GM23338 (cell line): ENCODE measurements at regions not wholly inside any gene's neighbourhood (a gene's known extent, or its start where the extent isn't known, plus 50 kb on each side); places are given as distances from the start of the nearest gene placed in this dataset.
A peak's percentile ranks its signal among the peaks of the same experiment; 100 is the strongest.

Experiments
- ATAC-seq: fragments of 200-7000 bp; cut with Tn5 transposase; 3 replicates; pipeline ENCODE4 v1.9.1; 2020
- DNase-seq: peaks from one replicate; pipeline ENCODE4 v3.0.0-alpha.2; 2015; ENCODE audit warnings: low spot score
- H2AFZ ChIP-seq: fragments of 200-600 bp; sonication (generic); 2 replicates; pipeline ENCODE4 v1.8.0; 2016; ENCODE audit warnings: antibody characterized with exemption, mild to moderate bottlenecking, moderate library complexity
- H3F3A ChIP-seq: fragments of 200-600 bp; sonication (generic); replicated peaks from 2 replicates; pipeline ENCODE4 v1.8.0; 2017; ENCODE audit warnings: antibody characterized with exemption, mixed run types, low read depth
- H3K27ac ChIP-seq: fragments of 200-600 bp; sonication (generic); 2 replicates; pipeline ENCODE4 v1.6.1; 2016; ENCODE audit warnings: low read depth
- H3K27me3 ChIP-seq: fragments of 200-600 bp; sonication (generic); 2 replicates; pipeline ENCODE4 v1.8.0; 2016; ENCODE audit warnings: mild to moderate bottlenecking, mixed run types, moderate library complexity; ENCODE audit not compliant: insufficient read depth
- H3K36me3 ChIP-seq: fragments of 200-600 bp; sonication (generic); 2 replicates; pipeline ENCODE4 v1.8.0; 2016; ENCODE audit warnings: mild to moderate bottlenecking; ENCODE audit not compliant: insufficient read depth
- H3K4me1 ChIP-seq: fragments of 200-600 bp; sonication (generic); 2 replicates; pipeline ENCODE4 v1.8.0; 2016; ENCODE audit warnings: mild to moderate bottlenecking, moderate library complexity; ENCODE audit not compliant: insufficient read depth
- H3K4me2 ChIP-seq: fragments of 200-600 bp; sonication (generic); 2 replicates; pipeline ENCODE4 v1.7.1; 2017; ENCODE audit warnings: mixed run types
- H3K4me3 ChIP-seq: fragments of 200-600 bp; sonication (generic); 2 replicates; pipeline ENCODE4 v1.6.1; 2016; ENCODE audit warnings: mixed run types
- H3K79me2 ChIP-seq: fragments of 200-600 bp; sonication (generic); replicated peaks from 2 replicates; pipeline ENCODE4 v1.8.0; 2017; ENCODE audit warnings: mild to moderate bottlenecking; ENCODE audit not compliant: insufficient read depth
- H3K9me2 ChIP-seq: fragments of 200-600 bp; sonication (generic); 2 replicates; pipeline ENCODE4 v1.8.0; 2017; ENCODE audit not compliant: insufficient read depth
- H4K20me1 ChIP-seq: fragments of 200-600 bp; sonication (generic); replicated peaks from 2 replicates; pipeline ENCODE4 v1.8.0; 2017; ENCODE audit warnings: mild to moderate bottlenecking; ENCODE audit not compliant: insufficient read depth
- H3K27ac Mint-ChIP-seq: 2 replicates; pipeline ENCODE4 v1.8.0; 2020; ENCODE audit warnings: inconsistent platforms, mild to moderate bottlenecking, moderate library complexity, mixed read lengths
- H3K27me3 Mint-ChIP-seq: 3 replicates; pipeline ENCODE4 v1.8.0; 2022; ENCODE audit warnings: low read depth, mild to moderate bottlenecking, moderate library complexity, mixed read lengths, inconsistent platforms; ENCODE audit not compliant: insufficient read depth, poor library complexity
- H3K36me3 Mint-ChIP-seq: 3 replicates; pipeline ENCODE4 v1.8.0; 2021; ENCODE audit warnings: low read depth, mild to moderate bottlenecking, inconsistent platforms, moderate library complexity, mixed read lengths
- H3K4me1 Mint-ChIP-seq: 3 replicates; pipeline ENCODE4 v1.8.0; 2020; ENCODE audit warnings: mild to moderate bottlenecking, inconsistent platforms, mixed read lengths
- H3K4me3 Mint-ChIP-seq: 3 replicates; pipeline ENCODE4 v1.8.0; 2021; ENCODE audit warnings: moderate library complexity, mild to moderate bottlenecking, inconsistent platforms, mixed read lengths
- H3K9me3 Mint-ChIP-seq: 3 replicates; pipeline ENCODE4 v1.8.0; 2020; ENCODE audit warnings: moderate library complexity, mild to moderate bottlenecking, inconsistent platforms, mixed read lengths
- ETS1 ChIP-seq: IDR thresholded peaks from 2 replicates; pipeline ENCODE4 v1.6.1; 2016; ENCODE audit warnings: antibody characterized with exemption
- EZH2phosphoT487 ChIP-seq: fragments of 200-600 bp; sonication (generic); IDR thresholded peaks from one replicate; pipeline ENCODE4 v1.8.1; 2018; ENCODE audit warnings: antibody characterized with exemption; ENCODE audit not compliant: unreplicated experiment
- NANOG ChIP-seq: IDR thresholded peaks from 2 replicates; pipeline ENCODE4 v1.6.1; 2016; ENCODE audit warnings: antibody characterized with exemption, borderline replicate concordance
- POLR2AphosphoS5 ChIP-seq: IDR thresholded peaks from 2 replicates; pipeline ENCODE4 v1.6.1; 2016; ENCODE audit warnings: antibody characterized with exemption, low read depth
- REST ChIP-seq: IDR thresholded peaks from one replicate; pipeline ENCODE4 v1.6.1; 2018; ENCODE audit warnings: antibody characterized with exemption; ENCODE audit not compliant: unreplicated experiment
- ZNF114 ChIP-seq: fragments of 250-450 bp; sonication (Bioruptor Pico); IDR thresholded peaks from 2 replicates; pipeline ENCODE4 v1.5.0; 2020; ENCODE audit warnings: mild to moderate bottlenecking, moderate library complexity
- ZNF331 ChIP-seq: fragments of 250-450 bp; sonication (Bioruptor Pico); IDR thresholded peaks from 2 replicates; pipeline ENCODE4 v1.5.0; 2020; ENCODE audit warnings: low read depth, mild to moderate bottlenecking, moderate library complexity
- ZNF462 ChIP-seq: fragments of 250-450 bp; sonication (Bioruptor Pico); IDR thresholded peaks from 2 replicates; pipeline ENCODE4 v1.5.0; 2020; ENCODE audit warnings: mild to moderate bottlenecking, moderate library complexity

GRCh38 chr19:28634837-28635236 is 578.1 kb downstream of the UQCRFS1 start (continued):
- TF ChIP-seq ETS1: no peak

- TF ChIP-seq REST (no peak), EZH2phosphoT487 (no peak), POLR2AphosphoS5 (no peak), ETS1 (no peak), ZNF114 (no peak), ZNF331 (CRISPR knock-in tag) (no peak)
- ATAC-seq (no peak), DNase-seq (no peak)
- no peak overlapping the region for H3K4me3 Mint-ChIP-seq
- H3K4me1 ChIP-seq: no peaks in the 10 kb centered on the region
- H3K4me1 Mint-ChIP-seq: peaks cover 3% of the 10 kb centered on the region; the same call in 2 of the 3 replicates
- no peak overlapping the region for H3K4me3 ChIP-seq
- H3K36me3 ChIP-seq: no peaks in the 10 kb centered on the region
- H3F3A ChIP-seq: no peaks in the 10 kb centered on the region
- H3K27ac ChIP-seq: no peak overlapping the region
- no peaks in the 10 kb centered on the region for H3K36me3 Mint-ChIP-seq
- H2AFZ ChIP-seq: no peak overlapping the region
- no peaks in the 10 kb centered on the region for H3K79me2 ChIP-seq
- H3K27ac Mint-ChIP-seq: no peak overlapping the region
- H3K9me2 ChIP-seq: no peaks in the 10 kb centered on the region
- no peak overlapping the region for H3K4me2 ChIP-seq
- H3K27me3 Mint-ChIP-seq: peaks cover 2% of the 10 kb centered on the region
- no peaks in the 10 kb centered on the region for H3K9me3 Mint-ChIP-seq
- H4K20me1 ChIP-seq: no peaks in the 10 kb centered on the region
- H3K27me3 ChIP-seq: no peaks in the 10 kb centered on the region
Observed at GRCh38 chr19:28634019-28634328, 579.0 kb downstream of the UQCRFS1 start.

GRCh38 chr19:28633319-28634018 is 579.5 kb downstream of the UQCRFS1 start:
- Histone ChIP-seq H3K27me3 (no peaks in the 10 kb centered on the region), H3K9me2 (no peaks in the 10 kb centered on the region), H3K27ac (no peak overlapping the region), H3K4me2 (no peak overlapping the region), H3K36me3 (no peaks in the 10 kb centered on the region), H3K4me3 (no peak overlapping the region), H2AFZ (peak overlapping the region; percentile 76; the same call in 1 of the 2 replicates), H3K79me2 (no peaks in the 10 kb centered on the region), H3F3A (no peaks in the 10 kb centered on the region), H3K4me1 (no peaks in the 10 kb centered on the region), H4K20me1 (no peaks in the 10 kb centered on the region)
- peak; percentile 95 for ATAC-seq
- H3K4me3 Mint-ChIP-seq: no peak overlapping the region
- peaks cover 3% of the 10 kb centered on the region; the same call in 2 of the 3 replicates for H3K4me1 Mint-ChIP-seq
- DNase-seq: peak; percentile 74
- peaks cover 3% of the 10 kb centered on the region; the same call in 2 of the 3 replicates for H3K36me3 Mint-ChIP-seq
- H3K9me3 Mint-ChIP-seq: peaks cover under 1% of the 10 kb centered on the region; the same call in 2 of the 3 replicates
- H3K27ac Mint-ChIP-seq: peak overlapping the region; percentile 80; the same call in 1 of the 2 replicates
- peaks cover 1% of the 10 kb centered on the region for H3K27me3 Mint-ChIP-seq
- no peak for TF ChIP-seq ZNF462 (CRISPR knock-in tag)
- no peak for TF ChIP-seq NANOG
